Naive B cell (primary cell): ENCODE measurements at regions not wholly inside any gene's neighbourhood (a gene's known extent, or its start where the extent isn't known, plus 50 kb on each side); places are given as distances from the start of the nearest gene placed in this dataset.
A peak's percentile ranks its signal among the peaks of the same experiment; 100 is the strongest.

Experiments used
- ATAC-seq, 2 donors: fragments of 150-1000 bp; cut with Tn5 transposase; 2 replicates each; pipeline ENCODE4 v1.10.0; 2021; ENCODE audit warnings: low read depth in 2 of 2, mild to moderate bottlenecking in 2 of 2, moderate library complexity in 2 of 2
- DNase-seq: peaks from one replicate; pipeline ENCODE4 v3.0.0; 2022
- H3K27ac Mint-ChIP-seq, 6 donors: one replicate each; pipeline ENCODE4 v1.8.0; 2020 to 2022; ENCODE audit warnings: mild to moderate bottlenecking in 6 of 6, mixed read lengths in 6 of 6, moderate library complexity in 5 of 6, inconsistent platforms in 2 of 6
- H3K27me3 Mint-ChIP-seq, 3 donors: one replicate each; pipeline ENCODE4 v1.8.0; 2021 to 2022; ENCODE audit warnings: mixed read lengths in 3 of 3, mild to moderate bottlenecking in 1 of 3
- H3K36me3 Mint-ChIP-seq, 2 donors: one replicate each; pipeline ENCODE4 v1.8.0; 2020 to 2022; ENCODE audit warnings: mixed read lengths in 2 of 2, inconsistent platforms in 1 of 2, mild to moderate bottlenecking in 1 of 2
- H3K4me1 Mint-ChIP-seq, 3 donors: one replicate each; pipeline ENCODE4 v1.8.0; 2020 to 2022; ENCODE audit warnings: mixed read lengths in 3 of 3, inconsistent platforms in 1 of 3, mild to moderate bottlenecking in 1 of 3, moderate library complexity in 1 of 3
- H3K4me3 Mint-ChIP-seq, 8 donors: one replicate each; pipeline ENCODE4 v1.8.0; 2020 to 2022; ENCODE audit warnings: mild to moderate bottlenecking in 8 of 8, mixed read lengths in 8 of 8, moderate library complexity in 8 of 8, inconsistent platforms in 2 of 8
- H3K9me3 Mint-ChIP-seq, 7 donors: one replicate each; pipeline ENCODE4 v1.8.0; 2020 to 2022; ENCODE audit warnings: mixed read lengths in 7 of 7, mild to moderate bottlenecking in 5 of 7, inconsistent platforms in 2 of 7, moderate library complexity in 1 of 7

- H3K36me3 Mint-ChIP-seq = no peaks in the 10 kb centered on the region
- no peaks in the 10 kb centered on the region for H3K27me3 Mint-ChIP-seq
- H3K4me3 Mint-ChIP-seq = no peak overlapping the region
- H3K27ac Mint-ChIP-seq = peak overlapping the region in 2 of 6 donors; percentile 11 to 66
- H3K9me3 Mint-ChIP-seq = peaks cover 0 to 3% (median 0%) of the 10 kb centered on the region in 7 donors
- peaks cover 0 to 5% (median 4%) of the 10 kb centered on the region in 3 donors for H3K4me1 Mint-ChIP-seq
- no peak for ATAC-seq
- no peak for DNase-seq
Observed at GRCh38 chr21:25024639-25025038, 582.6 kb downstream of the MRPL39 start.

- Mint-ChIP-seq H3K36me3 (peaks cover 0 to 7% of the 10 kb centered on the region in 2 donors), H3K4me3 (peak overlapping the region in 1 of 8 donors; percentile 20)
- no peak for DNase-seq
Observed at GRCh38 chr21:25005388-25005787, 601.9 kb downstream of the MRPL39 start.

GRCh38 chr21:25002676-25003075 is 604.6 kb downstream of the MRPL39 start:
- Mint-ChIP-seq H3K4me1 (no peaks in the 10 kb centered on the region), H3K27ac (no peak overlapping the region), H3K9me3 (peaks cover 0 to 10% (median 5%) of the 10 kb centered on the region in 7 donors), H3K27me3 (no peaks in the 10 kb centered on the region), H3K4me3 (no peak overlapping the region), H3K36me3 (peaks cover 0 to 7% of the 10 kb centered on the region in 2 donors)
- ATAC-seq (no peak), DNase-seq (no peak)

More at GRCh38 chr21:25005388-25005787, 601.9 kb downstream of the MRPL39 start:
- no peaks in the 10 kb centered on the region for H3K4me1 Mint-ChIP-seq
- no peaks in the 10 kb centered on the region for H3K27me3 Mint-ChIP-seq
- ATAC-seq = no peak
- H3K9me3 Mint-ChIP-seq = peaks cover 0 to 10% (median 5%) of the 10 kb centered on the region in 7 donors
- H3K27ac Mint-ChIP-seq = no peak overlapping the region

DNA sequence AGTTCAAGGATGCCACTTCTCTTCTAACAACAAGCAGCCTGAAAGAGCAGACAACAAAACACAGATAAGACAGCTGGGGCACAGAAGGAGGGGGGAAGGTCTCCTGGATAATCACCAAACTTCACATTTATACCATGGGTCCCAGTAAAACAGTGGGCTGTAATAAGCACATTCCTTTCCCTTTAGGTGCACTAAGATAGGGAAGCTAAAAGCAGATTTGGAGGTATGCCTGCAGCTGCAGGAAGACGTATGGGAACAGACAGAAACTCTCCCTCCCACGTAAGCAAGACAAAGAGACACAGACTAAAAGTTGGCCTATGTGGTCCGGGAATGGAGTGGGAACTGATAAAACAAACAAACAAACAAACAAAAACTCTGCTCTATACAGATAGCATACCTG is 612.1 kb downstream of the MRPL39 start:
- DNase-seq = no peak
- Mint-ChIP-seq H3K36me3 (no peaks in the 10 kb centered on the region), H3K4me1 (peaks cover 0 to 5% (median 1%) of the 10 kb centered on the region in 3 donors), H3K27me3 (no peaks in the 10 kb centered on the region), H3K9me3 (peaks cover 0 to 4% (median 0%) of the 10 kb centered on the region in 7 donors), H3K27ac (peak overlapping the region in 1 of 6 donors; percentile 15), H3K4me3 (peak overlapping the region in 1 of 8 donors; percentile 21)
- ATAC-seq = no peak

GRCh38 chr21:24994717-24995116 is 612.6 kb downstream of the MRPL39 start:
- Mint-ChIP-seq H3K4me1 (peaks cover 0 to 5% (median 1%) of the 10 kb centered on the region in 3 donors), H3K27me3 (no peaks in the 10 kb centered on the region), H3K4me3 (no peak overlapping the region), H3K36me3 (no peaks in the 10 kb centered on the region), H3K27ac (peak overlapping the region in 1 of 6 donors; percentile 60), H3K9me3 (peaks cover 0 to 2% (median 0%) of the 10 kb centered on the region in 7 donors)
- DNase-seq (no peak), ATAC-seq (no peak)

- ATAC-seq = no peak
- Mint-ChIP-seq H3K27me3 (no peaks in the 10 kb centered on the region), H3K4me3 (no peak overlapping the region), H3K9me3 (peaks cover 0 to 2% (median 0%) of the 10 kb centered on the region in 7 donors), H3K4me1 (peaks cover 0 to 3% (median 2%) of the 10 kb centered on the region in 3 donors), H3K27ac (peak overlapping the region in 1 of 6 donors; percentile 7), H3K36me3 (no peaks in the 10 kb centered on the region)
- DNase-seq = no peak
Observed at GRCh38 chr21:24989516-24989915, 617.8 kb downstream of the MRPL39 start.

GRCh38 chr21:24988941-24989340 is 618.3 kb downstream of the MRPL39 start:
- DNase-seq (no peak), ATAC-seq (no peak)
- no peak overlapping the region for H3K4me3 Mint-ChIP-seq
- H3K36me3 Mint-ChIP-seq = no peaks in the 10 kb centered on the region
- no peak overlapping the region for H3K27ac Mint-ChIP-seq
- no peaks in the 10 kb centered on the region for H3K27me3 Mint-ChIP-seq
- peaks cover 0 to 3% (median 0%) of the 10 kb centered on the region in 7 donors for H3K9me3 Mint-ChIP-seq
- H3K4me1 Mint-ChIP-seq = peaks cover 0 to 6% (median 4%) of the 10 kb centered on the region in 3 donors

DNA sequence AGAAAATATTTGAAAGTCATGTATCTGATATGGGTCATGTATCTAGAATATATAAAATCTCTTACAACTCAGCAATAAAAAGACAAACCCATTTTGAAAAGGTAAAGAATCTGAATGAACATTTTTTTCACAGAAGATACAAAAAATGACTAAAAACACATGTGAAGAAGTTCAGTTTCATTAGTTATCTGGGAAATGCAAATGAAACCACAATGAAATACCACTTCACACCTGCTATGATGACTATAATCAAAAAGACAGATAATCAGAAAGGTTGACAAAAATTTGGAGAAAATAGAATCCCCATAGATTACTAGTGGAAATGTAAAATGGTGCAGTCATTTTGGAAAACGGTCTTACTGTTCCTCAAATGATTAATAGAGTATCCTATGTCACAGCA is 631.0 kb downstream of the MRPL39 start:
- H3K4me1 Mint-ChIP-seq = no peaks in the 10 kb centered on the region
- H3K27ac Mint-ChIP-seq = no peak overlapping the region
- H3K9me3 Mint-ChIP-seq = peaks cover 15 to 34% (median 19%) of the 10 kb centered on the region in 7 donors
- no peak overlapping the region for H3K4me3 Mint-ChIP-seq
- ATAC-seq = no peak
- peaks cover 11 to 16% of the 10 kb centered on the region in 2 donors for H3K36me3 Mint-ChIP-seq
- no peak for DNase-seq
- H3K27me3 Mint-ChIP-seq = peaks cover 0 to 4% (median 0%) of the 10 kb centered on the region in 3 donors

DNA sequence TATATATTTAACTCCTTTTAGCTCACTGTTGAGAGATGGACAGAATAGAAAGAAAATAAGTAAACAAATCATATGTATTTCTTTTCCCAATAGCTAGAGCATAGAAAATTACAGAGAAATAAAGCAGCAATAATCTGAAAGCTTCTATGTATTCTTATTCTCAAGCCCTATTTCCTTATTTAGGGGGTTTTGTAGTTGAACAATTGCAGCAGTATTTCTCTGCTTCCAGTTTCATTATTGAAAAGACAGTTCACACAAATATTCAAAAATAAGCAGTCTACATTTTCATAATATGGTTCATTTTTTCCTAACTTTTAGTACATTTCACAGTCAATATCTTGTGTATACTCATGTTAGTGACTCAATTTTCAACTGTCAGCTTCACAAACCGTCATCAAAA is 638.2 kb downstream of the MRPL39 start:
- Mint-ChIP-seq H3K36me3 (peaks cover 14 to 20% of the 10 kb centered on the region in 2 donors), H3K4me3 (no peak overlapping the region), H3K4me1 (peaks cover 0 to 3% (median 0%) of the 10 kb centered on the region in 3 donors), H3K9me3 (peaks cover 13 to 24% (median 16%) of the 10 kb centered on the region in 7 donors), H3K27me3 (peaks cover 0 to 8% (median 0%) of the 10 kb centered on the region in 3 donors), H3K27ac (peak overlapping the region in 1 of 6 donors; percentile 59)
- no peak for DNase-seq
- no peak for ATAC-seq

DNA sequence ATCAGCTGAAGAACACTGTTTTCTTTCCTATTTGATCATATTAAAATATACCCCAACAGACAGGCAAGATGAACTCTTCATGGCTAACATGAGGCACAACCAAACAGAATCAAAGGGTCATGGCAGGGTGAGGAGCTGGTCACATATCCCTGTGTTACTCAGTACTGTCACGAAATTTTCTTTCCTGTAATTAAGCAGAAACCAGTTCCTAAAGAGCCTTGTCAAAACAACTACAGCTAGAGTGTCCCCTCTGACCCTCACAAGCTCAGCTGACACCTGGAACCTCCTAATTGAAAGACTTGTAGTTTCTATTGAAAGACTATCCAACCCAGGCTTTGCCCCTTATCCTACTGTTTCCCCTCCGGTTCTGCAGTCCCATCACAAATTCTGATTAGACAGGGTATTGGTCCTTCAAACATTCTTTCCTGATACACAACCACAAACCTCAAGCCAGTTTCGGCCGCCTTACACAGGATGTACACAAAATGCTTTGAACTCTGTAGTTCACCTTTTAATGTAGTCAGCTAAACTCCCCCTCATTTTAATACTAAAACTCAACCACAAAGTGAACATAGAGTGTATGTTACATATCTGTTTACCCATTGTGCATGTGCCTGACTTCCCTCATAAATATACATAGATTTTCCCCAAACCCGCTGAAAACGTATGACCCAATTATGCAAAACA is 651.9 kb downstream of the MRPL39 start:
- Mint-ChIP-seq H3K9me3 (peaks cover 0 to 7% (median 3%) of the 10 kb centered on the region in 7 donors), H3K4me3 (peak overlapping the region in 3 of 8 donors; percentile 4 to 33 (median 5)), H3K36me3 (peaks cover 0 to 6% of the 10 kb centered on the region in 2 donors), H3K4me1 (peaks cover 7 to 11% (median 7%) of the 10 kb centered on the region in 3 donors), H3K27me3 (peaks cover 0 to 8% (median 5%) of the 10 kb centered on the region in 3 donors), H3K27ac (peak overlapping the region in 3 of 6 donors; percentile 15 to 84 (median 18))
- DNase-seq = peak; percentile 10
- peak; percentile 20 to 53 for ATAC-seq

- no peak overlapping the region for H3K4me3 Mint-ChIP-seq
- DNase-seq (no peak), ATAC-seq (no peak)
- H3K27me3 Mint-ChIP-seq = peaks cover 0 to 6% (median 0%) of the 10 kb centered on the region in 3 donors
- H3K4me1 Mint-ChIP-seq = no peaks in the 10 kb centered on the region
- no peak overlapping the region for H3K27ac Mint-ChIP-seq
- no peaks in the 10 kb centered on the region for H3K36me3 Mint-ChIP-seq
- H3K9me3 Mint-ChIP-seq = no peaks in the 10 kb centered on the region
Observed at GRCh38 chr21:24948186-24948585, 659.1 kb downstream of the MRPL39 start.

GRCh38 chr21:24945910-24946309 is 661.4 kb downstream of the MRPL39 start:
- H3K4me1 Mint-ChIP-seq = no peaks in the 10 kb centered on the region
- H3K4me3 Mint-ChIP-seq = no peak overlapping the region

GRCh38 chr21:24941316-24942185 is 665.7 kb downstream of the MRPL39 start:
- no peaks in the 10 kb centered on the region for H3K9me3 Mint-ChIP-seq
- no peaks in the 10 kb centered on the region for H3K27me3 Mint-ChIP-seq
- ATAC-seq (no peak), DNase-seq (no peak)
- no peak overlapping the region for H3K4me3 Mint-ChIP-seq
- H3K27ac Mint-ChIP-seq = no peak overlapping the region
- H3K36me3 Mint-ChIP-seq = no peaks in the 10 kb centered on the region
- H3K4me1 Mint-ChIP-seq = no peaks in the 10 kb centered on the region

More at GRCh38 chr21:24945910-24946309, 661.4 kb downstream of the MRPL39 start:
- ATAC-seq (no peak), DNase-seq (no peak)
- Mint-ChIP-seq H3K9me3 (no peaks in the 10 kb centered on the region), H3K36me3 (no peaks in the 10 kb centered on the region), H3K27me3 (peaks cover 0 to 6% (median 0%) of the 10 kb centered on the region in 3 donors), H3K27ac (no peak overlapping the region)
